Activated naive CD4-positive, alpha-beta T cell treated with anti-CD3 and anti-CD28 coated beads for 36 hours (primary cell): ENCODE measurements at regions not wholly inside any gene's neighbourhood (a gene's known extent, or its start where the extent isn't known, plus 50 kb on each side); places are given as distances from the start of the nearest gene placed in this dataset.
"Not testable (repeated sequence)": the region's sequence is repeated elsewhere in the genome, so short reads cannot be mapped to it uniquely, and the experiment has no call there.

ENCODE experiments used
- CTCF ChIA-PET: fragments of 350-600 bp; sonication (Branson Sonifier 250); formaldehyde crosslinking; loops from one replicate; lab custom pipeline; 2021; ENCODE audit warnings: antibody characterized with exemption; lab: Charles Lee
- DNase-seq: peaks from one replicate; pipeline ENCODE4 v3.0.0-alpha.2; 2020
- H3K27ac Mint-ChIP-seq: one replicate; pipeline ENCODE4 v1.8.0; 2021; ENCODE audit warnings: mild to moderate bottlenecking, mixed read lengths
- H3K27me3 Mint-ChIP-seq: one replicate; pipeline ENCODE4 v1.8.0; 2021; ENCODE audit warnings: low read depth, mixed read lengths
- H3K36me3 Mint-ChIP-seq: one replicate; pipeline ENCODE4 v1.8.0; 2021; ENCODE audit warnings: low read depth, mixed read lengths
- H3K4me1 Mint-ChIP-seq: one replicate; pipeline ENCODE4 v1.8.0; 2021; ENCODE audit warnings: low read depth, mixed read lengths
- H3K4me3 Mint-ChIP-seq: one replicate; pipeline ENCODE4 v1.8.0; 2021; ENCODE audit warnings: mild to moderate bottlenecking, moderate library complexity, mixed read lengths
- H3K9me3 Mint-ChIP-seq: one replicate; pipeline ENCODE4 v1.8.0; 2021; ENCODE audit warnings: mixed read lengths
- intact Hi-C: fragments of 100-400 bp; cut with micrococcal nuclease; formaldehyde crosslinking; loops from one replicate; pipeline ENCODE4 v1.15.1; 2023

DNA sequence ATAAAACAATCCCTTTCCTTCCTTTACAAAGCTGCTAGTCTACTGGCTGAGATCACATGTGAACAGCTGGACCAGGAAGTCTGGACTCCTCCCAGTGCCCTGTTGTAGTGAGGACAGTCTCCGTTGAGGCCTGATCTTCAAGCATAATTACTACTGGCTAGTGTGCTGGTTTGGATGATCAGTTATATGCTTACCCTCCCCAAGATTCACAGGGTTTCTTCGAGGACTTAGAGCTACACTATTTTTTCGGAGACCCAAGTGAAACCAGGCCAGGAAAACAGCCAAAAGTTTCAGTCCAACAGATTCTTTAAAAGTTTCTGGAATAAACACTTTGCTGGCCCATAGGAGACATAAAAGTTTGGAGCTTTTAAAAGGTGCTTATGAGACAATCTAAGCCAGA, 194.9 kb upstream of the CDH11 start:
- CTCF ChIA-PET = interaction anchor here (0.6 kb wide), 1 partner anchor 1025 kb away, joined by 5 read pairs; no protein-coding TSS in a partner anchor
- no peak for DNase-seq
- Mint-ChIP-seq H3K9me3 (no peaks in the 10 kb centered on the region), H3K4me3 (no peak overlapping the region), H3K27ac (no peak overlapping the region), H3K27me3 (no peaks in the 10 kb centered on the region), H3K4me1 (no peaks in the 10 kb centered on the region), H3K36me3 (no peaks in the 10 kb centered on the region)
- intact Hi-C loops = no loop called here

DNA sequence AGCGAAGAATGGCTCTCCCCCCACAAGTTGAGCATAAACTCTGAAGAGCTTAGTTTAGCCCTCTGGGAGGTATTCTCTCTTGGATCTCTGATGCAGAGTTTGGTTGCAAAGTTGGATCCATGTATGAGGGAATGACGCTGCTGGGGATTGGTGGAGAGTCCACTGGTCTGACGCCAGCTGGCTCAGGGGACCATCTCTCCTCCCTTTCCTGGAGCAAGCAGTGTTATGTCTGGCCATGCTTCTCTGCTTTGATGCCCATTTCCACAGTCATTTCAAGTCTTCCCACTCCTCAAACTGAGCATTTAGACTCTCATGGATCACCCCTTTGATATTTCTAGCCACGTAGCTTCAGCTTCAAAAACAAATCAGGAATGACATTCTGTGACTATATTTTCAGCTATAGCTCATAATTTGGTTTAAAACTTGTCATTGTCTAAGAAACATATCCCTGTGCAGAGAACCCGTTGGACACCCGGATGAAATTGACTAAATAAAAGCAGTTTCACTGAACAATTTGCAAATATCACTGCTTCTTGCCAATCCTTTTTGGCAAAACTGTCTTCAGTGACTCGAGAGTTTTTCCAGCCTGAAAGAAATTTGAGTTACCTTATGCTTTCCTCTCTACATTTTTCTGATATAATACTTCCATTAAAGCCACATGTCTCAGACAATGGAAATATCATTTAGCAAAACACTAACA, 193.4 kb upstream of the CDH11 start:
- intact Hi-C loops = no loop called here
- no peak for DNase-seq
- H3K9me3 Mint-ChIP-seq = no peaks in the 10 kb centered on the region
- H3K27ac Mint-ChIP-seq = no peak overlapping the region
- no peaks in the 10 kb centered on the region for H3K27me3 Mint-ChIP-seq
- no peaks in the 10 kb centered on the region for H3K36me3 Mint-ChIP-seq
- CTCF ChIA-PET = no interaction called here
- no peak overlapping the region for H3K4me3 Mint-ChIP-seq
- H3K4me1 Mint-ChIP-seq = no peaks in the 10 kb centered on the region

DNA sequence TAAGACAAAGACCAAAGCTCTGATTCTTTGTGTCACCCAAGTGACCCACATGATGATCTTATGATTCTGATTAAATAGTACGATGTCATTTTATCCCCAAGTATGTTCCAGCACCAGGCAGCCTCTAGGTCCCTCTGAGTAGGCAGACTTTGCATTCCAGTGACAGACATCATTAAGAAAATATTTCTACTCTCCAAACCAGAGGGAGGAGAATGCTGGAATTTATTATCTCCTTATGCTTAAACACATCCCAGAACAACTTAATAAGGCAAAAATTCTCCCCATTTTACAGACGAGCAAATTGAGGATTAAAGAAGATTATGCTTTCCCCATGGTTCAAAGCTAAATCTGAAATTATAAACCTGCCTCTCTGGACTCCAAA, 192.8 kb upstream of the CDH11 start:
- Mint-ChIP-seq H3K4me1 (no peaks in the 10 kb centered on the region), H3K4me3 (no peak overlapping the region), H3K27me3 (no peaks in the 10 kb centered on the region), H3K36me3 (no peaks in the 10 kb centered on the region), H3K9me3 (no peaks in the 10 kb centered on the region), H3K27ac (no peak overlapping the region)
- CTCF ChIA-PET = no interaction called here
- intact Hi-C loops = no loop called here
- DNase-seq = no peak

DNA sequence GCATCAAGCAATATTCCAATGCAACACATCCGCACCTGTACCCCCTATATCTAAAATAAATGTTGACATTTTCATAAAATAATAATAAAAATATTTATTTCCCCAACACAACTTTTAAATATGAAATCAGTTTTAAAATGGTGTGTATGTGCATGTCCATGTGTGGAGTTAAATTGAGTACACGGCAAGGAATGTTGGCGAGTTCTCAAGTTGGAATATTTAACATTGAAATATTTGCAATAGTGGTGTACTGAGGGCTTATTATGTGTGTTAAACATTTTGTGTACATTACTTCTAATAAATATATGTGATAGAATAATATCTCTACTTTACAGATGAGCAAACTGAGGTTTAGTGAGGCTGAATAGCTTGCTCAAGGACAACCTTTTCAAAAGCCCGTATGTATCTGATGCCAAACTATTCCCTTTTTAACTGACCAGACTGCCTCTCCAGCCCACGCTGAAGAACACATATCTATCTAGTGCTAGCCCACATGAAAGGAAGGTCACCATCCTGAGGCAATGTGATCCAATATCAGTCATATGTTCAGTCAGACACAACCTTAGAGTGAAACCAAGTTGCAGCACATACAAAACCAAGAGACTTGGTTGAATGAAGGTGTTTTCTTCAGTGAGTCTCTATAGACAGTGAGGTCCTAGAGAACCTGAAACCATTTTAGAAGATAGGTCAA, 192.2 kb upstream of the CDH11 start:
- no peaks in the 10 kb centered on the region for H3K4me1 Mint-ChIP-seq

DNA sequence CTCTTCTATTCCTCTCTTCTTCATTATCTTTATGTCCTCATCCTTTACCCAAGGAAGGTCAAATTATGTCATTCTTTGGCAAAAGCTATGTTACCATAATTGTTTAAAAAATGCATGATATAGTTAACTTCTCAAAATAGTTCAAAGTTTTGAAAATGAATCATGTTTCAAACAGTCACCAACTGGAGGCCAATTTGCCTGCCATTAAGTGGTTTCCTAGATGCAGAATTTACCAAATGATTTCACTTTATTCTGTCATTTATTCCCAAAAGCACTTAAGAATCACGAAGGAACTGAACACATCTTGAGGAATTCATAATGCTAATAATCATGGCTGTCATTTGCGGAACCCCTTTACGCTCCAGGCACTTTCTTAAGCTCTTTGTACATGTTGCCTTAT, 190.9 kb upstream of the CDH11 start:
- DNase-seq = no peak
- Mint-ChIP-seq H3K4me1 (no peaks in the 10 kb centered on the region), H3K27me3 (no peaks in the 10 kb centered on the region), H3K4me3 (no peak overlapping the region), H3K36me3 (no peaks in the 10 kb centered on the region), H3K27ac (no peak overlapping the region), H3K9me3 (no peaks in the 10 kb centered on the region)
- CTCF ChIA-PET = no interaction called here
- intact Hi-C loops = no loop called here

More for the DNA sequence above, 192.2 kb upstream of the CDH11 start:
- Mint-ChIP-seq H3K9me3 (no peaks in the 10 kb centered on the region), H3K27me3 (no peaks in the 10 kb centered on the region), H3K4me3 (no peak overlapping the region), H3K27ac (no peak overlapping the region), H3K36me3 (no peaks in the 10 kb centered on the region)
- DNase-seq = no peak
- CTCF ChIA-PET = no interaction called here
- intact Hi-C loops = no loop called here

DNA sequence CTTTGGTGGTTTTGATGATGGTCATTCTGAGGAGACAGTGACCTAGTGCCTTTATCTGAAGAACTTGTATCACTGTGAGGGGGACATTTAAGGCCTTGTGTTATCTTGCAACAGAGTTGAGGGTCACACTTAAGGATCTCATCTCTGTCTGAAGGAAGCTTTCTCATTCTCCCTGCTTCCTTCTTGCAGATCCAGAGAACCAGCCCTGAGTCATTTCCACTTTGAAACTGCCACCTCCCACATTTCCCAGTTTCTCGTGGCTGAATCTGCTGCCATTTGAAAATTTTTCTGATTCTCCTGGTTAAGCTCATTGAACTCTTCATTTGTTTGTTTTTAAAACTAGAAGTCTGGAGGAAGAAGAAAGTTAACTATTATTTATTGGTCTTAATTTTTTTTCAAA, 190.2 kb upstream of the CDH11 start:
- no peak for DNase-seq
- no peaks in the 10 kb centered on the region for H3K27me3 Mint-ChIP-seq
- H3K4me1 Mint-ChIP-seq = no peaks in the 10 kb centered on the region
- H3K27ac Mint-ChIP-seq = no peak overlapping the region
- no peaks in the 10 kb centered on the region for H3K36me3 Mint-ChIP-seq
- CTCF ChIA-PET = no interaction called here
- no peak overlapping the region for H3K4me3 Mint-ChIP-seq
- intact Hi-C loops = no loop called here
- no peaks in the 10 kb centered on the region for H3K9me3 Mint-ChIP-seq

DNA sequence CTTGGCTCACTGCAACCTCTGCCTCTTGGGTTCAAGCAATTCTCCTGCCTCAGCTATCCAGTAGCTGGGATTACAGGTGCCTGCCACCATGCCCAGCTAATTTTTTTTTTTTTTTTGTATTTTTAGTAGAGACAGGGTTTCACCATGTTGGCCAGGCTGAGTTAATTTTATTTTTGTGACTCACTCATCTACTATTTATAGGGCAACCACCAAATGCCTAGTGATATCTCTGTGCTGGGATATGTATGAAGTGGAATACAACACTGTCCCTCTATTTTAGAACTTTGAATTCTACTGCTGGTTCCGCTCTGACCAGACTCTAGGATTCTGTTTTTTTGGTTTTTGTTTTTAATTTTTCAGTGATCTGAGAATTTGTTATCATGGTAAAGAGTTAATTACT, 188.6 kb upstream of the CDH11 start:
- intact Hi-C loops, H3K9me3 Mint-ChIP-seq, H3K27me3 Mint-ChIP-seq, DNase-seq, H3K36me3 Mint-ChIP-seq, H3K27ac Mint-ChIP-seq, H3K4me1 Mint-ChIP-seq, H3K4me3 Mint-ChIP-seq: not testable (repeated sequence)
- CTCF ChIA-PET = interaction anchor here (0.6 kb wide), 1 partner anchor 194 kb away, joined by 3 read pairs; no protein-coding TSS in a partner anchor

DNA sequence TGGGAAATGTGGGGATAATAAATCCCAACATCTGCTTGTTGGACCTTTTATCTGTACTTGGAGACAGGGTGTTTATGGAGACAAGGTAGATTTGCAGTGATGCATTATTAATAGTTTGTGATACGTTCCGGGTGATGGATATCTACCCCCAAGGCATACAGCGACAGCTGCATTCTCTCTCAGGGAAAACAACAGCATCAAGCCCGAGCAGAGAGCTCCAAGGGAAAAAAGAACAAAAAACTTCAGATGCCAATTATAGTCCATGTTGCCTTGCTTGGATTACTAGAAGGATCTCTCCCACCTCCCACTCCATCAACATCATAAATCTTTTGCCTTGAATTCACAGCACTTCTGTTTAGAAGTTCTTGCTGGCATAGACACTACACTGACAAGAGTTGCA, 187.5 kb upstream of the CDH11 start:
- Mint-ChIP-seq H3K4me3 (no peak overlapping the region), H3K27me3 (no peaks in the 10 kb centered on the region), H3K4me1 (no peaks in the 10 kb centered on the region), H3K27ac (no peak overlapping the region), H3K36me3 (no peaks in the 10 kb centered on the region), H3K9me3 (no peaks in the 10 kb centered on the region)
- CTCF ChIA-PET = no interaction called here
- DNase-seq = no peak
- intact Hi-C loops = no loop called here

DNA sequence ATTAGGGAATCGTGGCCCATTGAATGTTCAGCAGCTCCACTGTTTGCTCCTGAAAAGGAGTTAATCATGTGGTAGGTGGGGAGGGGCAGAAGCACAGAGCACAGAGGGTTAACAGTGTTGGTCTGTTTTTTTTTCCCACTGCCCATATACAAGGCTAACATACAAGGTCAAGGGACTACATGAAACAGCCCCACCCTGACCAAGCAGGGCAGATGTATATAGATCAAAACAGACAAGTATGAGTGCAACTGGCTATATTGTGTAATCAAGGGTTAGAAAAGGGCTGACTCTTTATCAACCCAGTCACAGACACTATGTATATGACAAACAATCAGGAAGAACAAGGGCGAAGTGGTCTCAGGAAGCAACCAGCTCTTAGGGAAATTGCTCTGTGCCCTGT, 186.6 kb upstream of the CDH11 start:
- Mint-ChIP-seq H3K36me3 (no peaks in the 10 kb centered on the region), H3K4me1 (no peaks in the 10 kb centered on the region), H3K27ac (no peak overlapping the region), H3K27me3 (no peaks in the 10 kb centered on the region), H3K4me3 (no peak overlapping the region), H3K9me3 (no peaks in the 10 kb centered on the region)
- no peak for DNase-seq
- CTCF ChIA-PET = no interaction called here
- intact Hi-C loops = no loop called here

DNA sequence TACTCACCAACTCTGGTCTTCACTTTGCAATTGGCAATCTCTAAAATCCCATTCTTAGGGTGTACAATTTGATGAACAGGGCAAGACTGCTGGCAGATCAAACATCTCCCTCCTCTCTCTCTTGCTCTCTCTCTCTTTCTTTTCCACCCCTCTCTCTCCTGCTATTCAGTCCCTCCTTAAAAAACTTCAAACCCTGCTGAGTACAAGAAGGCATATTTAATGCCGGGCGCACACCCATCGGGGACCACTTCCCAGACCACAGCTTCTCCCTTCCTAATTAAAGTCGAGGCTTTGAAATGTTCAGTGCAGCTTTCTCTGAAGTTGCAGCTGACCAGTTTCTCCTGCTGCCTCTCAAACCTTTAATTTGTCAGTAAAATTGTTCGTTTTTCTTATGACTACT, 185.4 kb upstream of the CDH11 start:
- intact Hi-C loops = no loop called here
- Mint-ChIP-seq H3K36me3 (no peaks in the 10 kb centered on the region), H3K4me1 (no peaks in the 10 kb centered on the region), H3K9me3 (peaks cover 5% of the 10 kb centered on the region), H3K27me3 (no peaks in the 10 kb centered on the region), H3K4me3 (no peak overlapping the region), H3K27ac (no peak overlapping the region)
- no peak for DNase-seq
- CTCF ChIA-PET = no interaction called here

DNA sequence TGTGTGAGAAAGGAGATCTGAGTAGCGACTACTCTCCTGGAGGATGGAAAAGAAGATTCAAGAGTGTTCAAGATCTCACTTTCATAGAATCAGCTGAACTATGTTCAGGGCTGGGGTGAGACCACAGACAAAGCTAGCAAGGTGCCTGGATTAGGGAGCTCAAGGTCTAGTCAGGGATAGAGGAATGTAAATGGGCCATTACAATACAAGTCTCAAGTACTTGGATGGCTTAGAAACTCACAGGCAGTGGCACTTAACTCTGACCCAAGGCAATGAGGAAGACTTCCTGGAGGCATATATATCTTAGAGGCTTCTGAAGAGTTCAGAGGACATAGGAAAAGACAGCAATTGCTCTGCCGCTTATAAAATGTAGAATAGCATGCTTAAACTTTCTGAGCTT, 184.9 kb upstream of the CDH11 start:
- H3K27ac Mint-ChIP-seq = no peak overlapping the region
- intact Hi-C loops = no loop called here
- peaks cover 5% of the 10 kb centered on the region for H3K9me3 Mint-ChIP-seq
- H3K36me3 Mint-ChIP-seq = no peaks in the 10 kb centered on the region
- no peak overlapping the region for H3K4me3 Mint-ChIP-seq
- no peaks in the 10 kb centered on the region for H3K4me1 Mint-ChIP-seq
- CTCF ChIA-PET = no interaction called here
- no peaks in the 10 kb centered on the region for H3K27me3 Mint-ChIP-seq
- no peak for DNase-seq

DNA sequence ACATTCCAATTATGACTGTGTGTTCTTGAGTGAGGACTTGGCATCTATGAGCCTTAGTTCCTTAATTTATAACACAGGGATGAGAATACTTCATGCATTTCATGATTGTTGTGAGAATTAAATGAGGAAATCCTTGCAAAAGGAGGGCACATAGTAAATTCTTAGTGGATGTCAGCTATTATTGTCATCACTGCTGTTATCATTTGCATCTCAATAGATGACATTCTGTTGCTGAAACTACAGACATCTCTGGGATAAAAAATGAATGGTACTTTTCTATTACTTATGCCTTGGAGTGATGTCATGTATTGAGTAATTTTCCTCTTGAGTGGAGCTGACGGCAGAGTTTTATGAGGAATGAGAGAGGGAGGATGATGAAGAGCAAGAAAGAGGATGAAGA, 184.4 kb upstream of the CDH11 start:
- Mint-ChIP-seq H3K27ac (no peak overlapping the region), H3K36me3 (no peaks in the 10 kb centered on the region), H3K4me1 (no peaks in the 10 kb centered on the region), H3K27me3 (no peaks in the 10 kb centered on the region), H3K4me3 (no peak overlapping the region), H3K9me3 (peaks cover 5% of the 10 kb centered on the region)
- CTCF ChIA-PET = no interaction called here
- no peak for DNase-seq
- intact Hi-C loops = no loop called here

DNA sequence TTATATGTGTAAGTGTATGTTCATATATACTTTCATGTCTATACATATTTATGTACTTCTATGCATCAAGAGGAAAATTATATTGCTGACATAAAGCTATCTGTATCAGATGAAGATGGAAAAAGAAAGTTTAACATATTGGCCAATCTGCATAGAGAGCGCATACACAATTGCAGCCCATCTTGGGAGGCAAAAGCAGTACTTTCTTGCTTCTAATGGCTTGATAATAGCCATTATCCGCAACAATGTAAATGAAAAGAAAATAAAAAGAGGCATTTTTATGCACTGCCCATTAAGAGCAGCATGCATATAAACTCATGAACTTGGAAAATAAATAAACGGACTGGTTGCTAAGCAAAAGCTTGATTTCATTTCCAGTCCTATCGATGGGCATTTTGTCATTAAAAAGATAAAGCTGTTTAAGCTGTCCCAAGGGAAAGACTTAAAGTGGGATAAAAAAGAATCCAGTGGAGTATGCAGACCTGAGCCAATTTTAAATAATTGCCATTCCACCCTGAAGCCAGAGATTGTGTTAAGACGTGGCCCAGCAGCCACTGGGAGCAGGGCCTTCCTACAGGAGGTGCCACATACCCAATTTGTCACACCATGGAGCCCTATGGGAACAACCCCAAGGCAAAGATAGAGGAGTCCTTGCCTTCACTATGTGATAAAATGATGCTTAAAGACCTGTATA, 183.6 kb upstream of the CDH11 start:
- CTCF ChIA-PET = no interaction called here
- Mint-ChIP-seq H3K27ac (no peak overlapping the region), H3K36me3 (no peaks in the 10 kb centered on the region), H3K27me3 (no peaks in the 10 kb centered on the region), H3K9me3 (peaks cover 5% of the 10 kb centered on the region), H3K4me1 (no peaks in the 10 kb centered on the region), H3K4me3 (no peak overlapping the region)
- no peak for DNase-seq
- intact Hi-C loops = no loop called here
